ENCODE measurements at regions not wholly inside any gene's neighbourhood (a gene's known extent, or its start where the extent isn't known, plus 50 kb on each side); places are given as distances from the start of the nearest gene placed in this dataset.
A peak's percentile ranks its signal among the peaks of the same experiment; 100 is the strongest.

DNA sequence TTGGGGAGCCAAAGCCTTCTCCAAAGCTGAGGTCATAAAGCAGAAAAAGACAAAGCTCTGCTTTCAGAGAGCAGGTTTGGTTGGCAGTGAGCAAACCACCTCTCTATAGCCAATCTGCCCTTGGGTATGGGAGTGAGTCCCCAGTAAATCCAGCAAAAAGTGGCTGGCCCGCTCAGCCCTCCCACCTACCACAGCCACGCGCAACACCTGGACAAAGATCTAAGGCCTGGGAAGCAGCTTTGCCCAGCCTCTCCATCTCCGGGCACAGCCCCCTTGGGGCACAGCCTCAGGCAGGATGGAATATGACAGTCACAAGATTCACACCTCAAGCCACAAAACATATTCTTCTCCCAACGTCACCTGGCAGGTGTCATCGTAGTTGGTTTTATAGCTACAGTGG is 211.7 kb upstream of the EEA1 start:
- no peak for DNase-seq (ENCODE audit: low read depth)
- no peak overlapping the region for H3K4me3 ChIP-seq (ENCODE audit: low read depth, low read length)
- TF ChIP-seq, protein P1, sequence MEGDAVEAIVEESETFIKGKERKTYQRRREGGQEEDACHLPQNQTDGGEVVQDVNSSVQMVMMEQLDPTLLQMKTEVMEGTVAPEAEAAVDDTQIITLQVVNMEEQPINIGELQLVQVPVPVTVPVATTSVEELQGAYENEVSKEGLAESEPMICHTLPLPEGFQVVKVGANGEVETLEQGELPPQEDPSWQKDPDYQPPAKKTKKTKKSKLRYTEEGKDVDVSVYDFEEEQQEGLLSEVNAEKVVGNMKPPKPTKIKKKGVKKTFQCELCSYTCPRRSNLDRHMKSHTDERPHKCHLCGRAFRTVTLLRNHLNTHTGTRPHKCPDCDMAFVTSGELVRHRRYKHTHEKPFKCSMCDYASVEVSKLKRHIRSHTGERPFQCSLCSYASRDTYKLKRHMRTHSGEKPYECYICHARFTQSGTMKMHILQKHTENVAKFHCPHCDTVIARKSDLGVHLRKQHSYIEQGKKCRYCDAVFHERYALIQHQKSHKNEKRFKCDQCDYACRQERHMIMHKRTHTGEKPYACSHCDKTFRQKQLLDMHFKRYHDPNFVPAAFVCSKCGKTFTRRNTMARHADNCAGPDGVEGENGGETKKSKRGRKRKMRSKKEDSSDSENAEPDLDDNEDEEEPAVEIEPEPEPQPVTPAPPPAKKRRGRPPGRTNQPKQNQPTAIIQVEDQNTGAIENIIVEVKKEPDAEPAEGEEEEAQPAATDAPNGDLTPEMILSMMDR (IDR thresholded peaks at IDR 0.05; ENCODE audit: insufficient read depth, low read depth, low read length), result no peak

DNA sequence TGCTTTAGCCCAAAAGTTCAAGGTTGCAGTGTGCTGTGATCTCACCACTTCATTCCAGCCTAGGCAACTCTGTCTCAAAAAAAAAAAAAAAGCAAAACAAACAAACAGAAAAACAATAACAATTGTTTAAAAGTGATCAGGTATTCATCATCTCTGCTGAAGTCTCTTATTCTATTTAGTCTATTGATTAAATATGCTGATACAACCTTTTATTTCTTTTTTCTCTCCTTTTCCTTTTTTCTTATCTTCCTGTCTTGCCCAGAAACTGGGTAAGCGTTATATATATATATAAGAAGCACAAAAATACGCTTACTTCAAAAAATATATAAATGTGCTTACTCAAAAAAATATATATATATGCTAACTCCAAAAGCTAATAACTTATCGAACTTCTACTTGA is 213.8 kb upstream of the EEA1 start:
- DNase-seq (ENCODE audit: low read depth), result no peak
- H3K4me3 ChIP-seq (ENCODE audit: low read depth, low read length), result no peak overlapping the region
- TF ChIP-seq, protein P1 (IDR thresholded peaks at IDR 0.05; ENCODE audit: insufficient read depth, low read depth, low read length), result no peak

DNA sequence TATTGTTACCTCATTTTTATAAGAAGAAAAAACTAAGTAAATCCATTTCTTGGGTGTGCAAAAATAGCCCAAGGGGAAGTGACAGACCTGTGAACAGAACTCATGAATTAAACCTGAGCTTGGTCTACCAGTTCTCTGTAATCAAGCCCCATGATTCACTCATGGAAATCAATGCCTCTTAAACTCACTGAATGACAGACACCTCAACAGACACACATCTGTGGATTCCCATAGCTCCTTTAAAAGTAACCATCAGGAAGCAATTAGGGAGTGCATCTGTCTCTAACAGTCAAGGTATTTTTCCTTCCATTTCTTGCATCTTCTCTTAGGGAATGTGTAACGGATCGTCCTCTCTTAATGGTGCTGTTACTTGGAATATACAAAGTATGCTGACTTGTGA is 215.0 kb upstream of the EEA1 start:
- no peak overlapping the region for H3K4me3 ChIP-seq (ENCODE audit: low read depth, low read length)
- TF ChIP-seq, protein P1 (IDR thresholded peaks at IDR 0.05; ENCODE audit: insufficient read depth, low read depth, low read length), result no peak
- DNase-seq (ENCODE audit: low read depth), result no peak

DNA sequence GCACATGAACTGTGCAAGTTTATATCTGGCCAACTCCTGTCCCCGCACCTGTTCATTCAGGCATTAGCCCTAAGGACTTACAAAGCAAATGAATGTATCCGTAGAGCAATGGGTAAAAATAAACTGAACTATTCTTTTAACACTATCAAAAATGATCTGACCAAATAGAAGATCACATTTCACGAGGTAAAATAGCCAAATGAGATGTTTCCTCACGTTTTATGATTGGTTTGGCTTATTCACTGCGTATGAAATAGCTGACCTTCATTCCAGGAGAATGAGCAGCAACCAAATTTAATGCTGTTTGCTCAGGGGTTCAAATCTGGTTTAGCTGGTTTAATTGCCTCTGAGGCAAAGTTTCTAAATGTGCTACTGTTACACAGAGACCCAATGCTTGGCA is 216.0 kb upstream of the EEA1 start:
- DNase-seq (ENCODE audit: low read depth), result peak; percentile 63
- TF ChIP-seq, protein P1 (IDR thresholded peaks at IDR 0.05; ENCODE audit: insufficient read depth, low read depth, low read length), result no peak

DNA sequence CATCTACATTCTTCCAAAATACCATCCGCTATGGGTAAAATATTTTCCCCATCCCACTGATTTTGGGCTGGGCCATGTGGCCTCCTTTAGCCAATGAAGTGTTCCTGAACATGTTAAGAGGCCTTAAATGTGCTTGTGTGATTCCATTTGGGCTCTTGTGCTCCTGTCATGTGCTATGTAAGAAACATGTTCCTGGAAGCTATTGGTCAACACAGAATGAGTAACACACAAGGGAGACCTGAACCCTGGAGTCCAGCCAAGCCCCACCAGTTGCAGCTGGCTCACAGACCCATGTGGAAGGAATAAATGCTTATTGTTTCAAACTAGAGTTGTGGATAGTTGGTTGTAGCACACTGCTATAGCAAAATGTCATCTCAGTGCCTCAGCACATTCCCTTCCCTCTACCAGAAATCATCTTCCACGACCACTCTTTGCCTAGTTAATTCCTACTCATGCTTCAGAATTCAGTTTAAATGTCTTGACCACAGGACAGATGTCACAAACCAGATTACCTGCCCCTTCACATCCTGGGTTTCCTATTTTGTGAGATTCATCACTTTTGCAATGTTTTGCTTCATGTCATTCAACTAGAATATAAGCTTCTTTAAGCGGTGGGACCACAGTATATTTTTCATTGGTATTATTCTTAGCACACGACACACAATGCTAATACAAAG is 217.3 kb upstream of the EEA1 start:
- TF ChIP-seq, protein P1 (IDR thresholded peaks at IDR 0.05; ENCODE audit: insufficient read depth, low read depth, low read length), result no peak
- no peak for DNase-seq (ENCODE audit: low read depth)
- no peak overlapping the region for H3K4me3 ChIP-seq (ENCODE audit: low read depth, low read length)

More for the DNA sequence above, 216.0 kb upstream of the EEA1 start:
- no peak overlapping the region for H3K4me3 ChIP-seq (ENCODE audit: low read depth, low read length)

DNA sequence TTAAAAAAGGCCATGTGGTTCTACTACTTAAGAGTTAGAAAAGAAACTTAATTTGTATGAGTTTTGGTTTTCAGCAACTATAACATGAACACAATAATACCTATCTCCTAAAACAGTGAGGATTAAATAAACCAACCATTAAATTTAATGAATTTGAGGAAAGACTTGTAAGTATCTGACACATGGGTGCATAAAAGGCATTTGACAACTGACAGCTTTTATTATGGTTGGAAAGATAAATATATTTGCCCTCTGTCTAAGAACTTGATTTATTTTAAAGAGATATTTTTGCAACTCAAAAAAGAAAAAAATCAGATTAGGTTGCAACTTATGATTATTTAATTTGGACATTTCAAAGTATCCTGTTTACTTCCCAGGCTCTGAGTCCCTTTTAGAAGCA is 217.9 kb upstream of the EEA1 start:
- TF ChIP-seq, protein P1 (IDR thresholded peaks at IDR 0.05; ENCODE audit: insufficient read depth, low read depth, low read length), result no peak

DNA sequence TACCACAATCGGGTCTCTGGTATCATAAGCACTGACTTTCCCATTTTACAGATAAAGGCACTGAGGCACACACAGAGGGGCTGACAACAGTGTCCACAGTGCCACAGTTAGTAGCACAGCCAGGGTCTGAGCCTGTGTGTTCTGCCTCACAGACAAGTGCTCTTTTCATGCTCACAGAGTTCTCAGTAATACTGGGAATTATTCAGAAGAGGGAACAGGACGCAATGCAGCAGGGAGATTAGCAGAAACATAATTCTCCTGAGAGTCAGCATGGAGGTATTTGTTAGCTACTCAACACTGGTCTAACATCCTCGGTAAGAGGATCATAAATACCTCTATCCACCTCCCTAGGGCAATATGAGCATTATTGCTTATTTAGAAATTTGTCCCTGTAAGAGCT is 219.3 kb upstream of the EEA1 start:
- no peak for DNase-seq (ENCODE audit: low read depth)
- TF ChIP-seq, protein P1 (IDR thresholded peaks at IDR 0.05; ENCODE audit: insufficient read depth, low read depth, low read length), result no peak
- no peak overlapping the region for H3K4me3 ChIP-seq (ENCODE audit: low read depth, low read length)

More for the DNA sequence above, 217.9 kb upstream of the EEA1 start:
- H3K4me3 ChIP-seq (ENCODE audit: low read depth, low read length), result no peak overlapping the region
- DNase-seq (ENCODE audit: low read depth), result no peak
